DOHH2 (cell line): ENCODE measurements at regions not wholly inside any gene's neighbourhood (a gene's known extent, or its start where the extent isn't known, plus 50 kb on each side); places are given as distances from the start of the nearest gene placed in this dataset.

Experiments
- H3F3A ChIP-seq: fragments of 200-600 bp; sonication (generic), shearing (Covaris generic); 2 replicates; pipeline ENCODE4 v1.6.0; 2016; ENCODE audit warnings: antibody characterized with exemption, mild to moderate bottlenecking; ENCODE audit not compliant: control insufficient read depth, insufficient read depth
- H3K27ac ChIP-seq: fragments of 200-600 bp; sonication (generic); 2 replicates; pipeline ENCODE4 v1.5.1; 2014; ENCODE audit warnings: low read depth, mild to moderate bottlenecking, low read length, moderate library complexity
- H3K27me3 ChIP-seq: fragments of 200-600 bp; sonication (generic); 2 replicates; pipeline ENCODE4 v1.6.1; 2014; ENCODE audit warnings: mild to moderate bottlenecking, low read length, mixed read lengths; ENCODE audit not compliant: control insufficient read depth
- H3K36me3 ChIP-seq: fragments of 200-600 bp; sonication (generic); 2 replicates; pipeline ENCODE4 v1.6.1; 2014; ENCODE audit warnings: mild to moderate bottlenecking, low read length, moderate library complexity, mixed read lengths; ENCODE audit not compliant: control insufficient read depth
- H3K4me1 ChIP-seq: fragments of 200-600 bp; sonication (generic); 2 replicates; pipeline ENCODE4 v1.6.1; 2014; ENCODE audit warnings: mild to moderate bottlenecking, low read length, mixed read lengths; ENCODE audit not compliant: control insufficient read depth
- H3K4me2 ChIP-seq: fragments of 200-600 bp; sonication (generic); 2 replicates; pipeline ENCODE4 v1.6.0; 2014; ENCODE audit warnings: mild to moderate bottlenecking, low read length, moderate library complexity
- H3K4me3 ChIP-seq: fragments of 200-600 bp; sonication (generic); 2 replicates; pipeline ENCODE4 v1.5.1; 2014; ENCODE audit warnings: mild to moderate bottlenecking, low read length, mixed read lengths
- H3K79me2 ChIP-seq: fragments of 200-600 bp; sonication (generic); 2 replicates; pipeline ENCODE4 v1.6.1; 2014; ENCODE audit warnings: mild to moderate bottlenecking, low read length, mixed read lengths; ENCODE audit not compliant: control insufficient read depth
- H3K9me2 ChIP-seq: fragments of 200-600 bp; sonication (generic); replicated peaks from 2 replicates; pipeline ENCODE4 v1.6.1; 2014; ENCODE audit warnings: mild to moderate bottlenecking, low read length, mixed read lengths; ENCODE audit not compliant: control insufficient read depth
- H3K9me3 ChIP-seq: fragments of 200-600 bp; sonication (generic); 2 replicates; pipeline ENCODE4 v1.6.1; 2014; ENCODE audit warnings: antibody characterized with exemption, low read length, mixed read lengths; ENCODE audit not compliant: control insufficient read depth, insufficient read depth
- H4K20me1 ChIP-seq: fragments of 200-600 bp; sonication (generic); 2 replicates; pipeline ENCODE4 v1.6.0; 2014; ENCODE audit warnings: low read depth, mild to moderate bottlenecking, antibody characterized with exemption, low read length, moderate library complexity; ENCODE audit not compliant: control insufficient read depth, insufficient read depth
- EZH2phosphoT487 ChIP-seq: fragments of 200-600 bp; sonication (generic); IDR thresholded peaks from 2 replicates; pipeline ENCODE4 v1.6.1; 2017; ENCODE audit warnings: borderline replicate concordance, mild to moderate bottlenecking, antibody characterized with exemption, low read length, moderate library complexity, mixed read lengths
- TF ChIP-seq, protein P1 (sequence below): fragments of 200-600 bp; sonication (generic); IDR thresholded peaks from one replicate; pipeline ENCODE4 v1.5.1; 2014; ENCODE audit warnings: antibody characterized with exemption, mild to moderate bottlenecking, low read depth, low read length; ENCODE audit not compliant: poor library complexity, severe bottlenecking

DNA sequence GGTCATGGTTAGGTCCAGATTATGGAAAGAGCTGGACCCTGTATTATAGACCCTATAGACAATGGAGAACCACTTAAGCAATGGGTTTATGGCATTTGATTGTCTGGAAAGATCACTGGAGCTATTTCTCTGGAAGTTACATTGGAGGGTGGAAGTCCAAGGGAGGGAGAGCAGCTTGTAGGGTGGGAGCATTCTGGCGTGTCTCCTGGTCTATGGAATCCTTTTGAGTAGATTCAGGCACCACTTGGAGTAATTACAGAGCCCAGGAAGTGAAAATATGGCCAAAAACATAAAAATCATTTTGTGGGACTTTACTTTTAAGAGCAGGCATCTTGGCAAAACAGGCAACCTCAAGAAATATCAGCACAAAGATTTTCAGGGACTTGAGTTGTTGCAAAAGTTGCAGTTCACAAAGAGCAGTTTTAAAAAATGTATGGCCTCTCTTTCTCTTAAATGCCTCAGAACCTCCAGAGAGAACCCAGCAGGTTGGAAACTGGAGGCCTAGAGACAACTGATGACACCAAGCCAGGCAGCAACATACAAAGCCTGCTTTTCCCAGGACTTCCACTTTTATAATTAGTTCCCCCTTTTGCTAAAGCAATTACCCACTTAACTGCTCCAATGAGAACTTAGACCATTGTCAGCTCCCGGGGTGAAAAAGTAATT, 331.0 kb downstream of the MYCN start:
- Histone ChIP-seq H3K36me3 (no peaks in the 10 kb centered on the region), H3K4me1 (no peaks in the 10 kb centered on the region), H4K20me1 (no peaks in the 10 kb centered on the region), H3K4me2 (no peak overlapping the region), H3K27me3 (no peaks in the 10 kb centered on the region), H3F3A (no peaks in the 10 kb centered on the region), H3K79me2 (no peaks in the 10 kb centered on the region), H3K9me3 (no peaks in the 10 kb centered on the region), H3K27ac (no peak overlapping the region), H3K4me3 (no peak overlapping the region), H3K9me2 (no peaks in the 10 kb centered on the region)
- TF ChIP-seq EZH2phosphoT487, result no peak
- TF ChIP-seq, protein P1, sequence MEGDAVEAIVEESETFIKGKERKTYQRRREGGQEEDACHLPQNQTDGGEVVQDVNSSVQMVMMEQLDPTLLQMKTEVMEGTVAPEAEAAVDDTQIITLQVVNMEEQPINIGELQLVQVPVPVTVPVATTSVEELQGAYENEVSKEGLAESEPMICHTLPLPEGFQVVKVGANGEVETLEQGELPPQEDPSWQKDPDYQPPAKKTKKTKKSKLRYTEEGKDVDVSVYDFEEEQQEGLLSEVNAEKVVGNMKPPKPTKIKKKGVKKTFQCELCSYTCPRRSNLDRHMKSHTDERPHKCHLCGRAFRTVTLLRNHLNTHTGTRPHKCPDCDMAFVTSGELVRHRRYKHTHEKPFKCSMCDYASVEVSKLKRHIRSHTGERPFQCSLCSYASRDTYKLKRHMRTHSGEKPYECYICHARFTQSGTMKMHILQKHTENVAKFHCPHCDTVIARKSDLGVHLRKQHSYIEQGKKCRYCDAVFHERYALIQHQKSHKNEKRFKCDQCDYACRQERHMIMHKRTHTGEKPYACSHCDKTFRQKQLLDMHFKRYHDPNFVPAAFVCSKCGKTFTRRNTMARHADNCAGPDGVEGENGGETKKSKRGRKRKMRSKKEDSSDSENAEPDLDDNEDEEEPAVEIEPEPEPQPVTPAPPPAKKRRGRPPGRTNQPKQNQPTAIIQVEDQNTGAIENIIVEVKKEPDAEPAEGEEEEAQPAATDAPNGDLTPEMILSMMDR, result no peak

DNA sequence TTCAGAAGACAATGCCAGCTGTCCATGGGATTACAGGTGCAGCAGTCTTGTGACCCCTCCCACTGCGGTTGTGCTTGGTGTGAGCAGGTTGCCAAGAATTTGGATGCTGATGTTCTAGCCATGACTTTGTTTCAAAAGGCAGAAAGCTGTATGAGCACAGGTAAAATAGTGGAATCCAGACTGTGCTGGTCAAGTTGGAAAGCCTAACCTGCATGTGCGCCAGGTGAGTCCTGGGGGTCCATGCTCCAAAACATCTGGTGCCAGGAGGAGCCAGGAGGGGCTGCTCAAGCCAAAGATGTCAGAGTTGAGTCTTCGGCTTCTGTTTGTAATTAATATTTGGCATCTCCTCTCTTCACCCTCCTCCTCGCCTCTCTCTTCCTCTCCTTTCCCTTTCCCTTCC, 330.1 kb downstream of the MYCN start:
- Histone ChIP-seq H3K9me3 (no peaks in the 10 kb centered on the region), H4K20me1 (no peaks in the 10 kb centered on the region), H3F3A (no peaks in the 10 kb centered on the region), H3K79me2 (no peaks in the 10 kb centered on the region), H3K4me1 (no peaks in the 10 kb centered on the region), H3K4me3 (no peak overlapping the region), H3K9me2 (no peaks in the 10 kb centered on the region), H3K4me2 (no peak overlapping the region), H3K27ac (no peak overlapping the region), H3K36me3 (no peaks in the 10 kb centered on the region), H3K27me3 (no peaks in the 10 kb centered on the region)
- TF ChIP-seq EZH2phosphoT487, result no peak
- TF ChIP-seq, protein P1, result no peak

DNA sequence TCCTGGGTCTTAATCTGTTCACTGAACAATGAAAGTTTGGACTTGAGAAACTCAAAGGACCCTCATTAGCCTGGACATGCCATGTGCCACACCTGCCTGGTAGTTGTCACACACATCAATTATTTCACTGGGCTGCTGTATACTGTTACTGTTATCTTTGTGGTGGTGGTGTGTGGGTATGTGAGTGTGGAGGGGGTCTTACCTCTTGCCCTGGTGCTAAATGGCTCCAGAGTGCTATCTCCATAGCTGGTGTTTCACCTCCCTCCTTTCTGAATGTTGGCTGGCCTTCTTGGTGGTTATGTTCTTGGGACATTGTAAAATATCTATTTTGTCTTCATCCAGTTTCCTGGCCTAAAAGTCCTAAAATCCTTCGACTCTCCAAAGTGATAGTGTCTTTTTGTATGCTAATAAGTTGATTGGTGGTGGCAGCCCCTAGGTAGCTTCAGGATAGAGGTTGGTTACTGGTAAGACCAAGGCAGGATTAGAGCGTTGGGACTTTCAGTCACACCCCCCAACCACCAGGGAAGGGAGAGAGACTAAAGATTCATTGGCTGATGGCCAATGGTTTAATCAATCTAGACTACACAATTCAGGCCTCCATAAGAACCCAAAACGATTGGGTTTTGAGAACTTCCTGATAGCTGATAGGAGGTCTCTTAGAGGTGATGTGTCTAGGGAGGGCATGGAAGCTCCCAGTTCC, 328.1 kb downstream of the MYCN start:
- Histone ChIP-seq H4K20me1 (no peaks in the 10 kb centered on the region), H3K4me3 (no peak overlapping the region), H3K36me3 (no peaks in the 10 kb centered on the region), H3K4me2 (no peak overlapping the region), H3K27me3 (no peaks in the 10 kb centered on the region), H3K79me2 (no peaks in the 10 kb centered on the region), H3F3A (no peaks in the 10 kb centered on the region), H3K4me1 (no peaks in the 10 kb centered on the region), H3K9me2 (no peaks in the 10 kb centered on the region), H3K27ac (no peak overlapping the region), H3K9me3 (no peaks in the 10 kb centered on the region)
- TF ChIP-seq, protein P1, result no peak
- no peak for TF ChIP-seq EZH2phosphoT487
